ENCODE measurements at regions not wholly inside any gene's neighbourhood (a gene's known extent, or its start where the extent isn't known, plus 50 kb on each side); places are given as distances from the start of the nearest gene placed in this dataset.

- no peak for TF ChIP-seq CTCF (IDR thresholded peaks at IDR 0.05; ENCODE audit: insufficient read depth, low read depth, low read length)
- no peak for TF ChIP-seq EZH2 (IDR thresholded peaks at IDR 0.05; ENCODE audit: insufficient read depth, low read length)
Observed at GRCh38 chr16:35575432-35575821, 2116.0 kb downstream of the TP53TG3F start.

Data from astrocyte (in vitro differentiated cells and primary cell).